ENCODE measurements at regions not wholly inside any gene's neighbourhood (a gene's known extent, or its start where the extent isn't known, plus 50 kb on each side); places are given as distances from the start of the nearest gene placed in this dataset.

DNA sequence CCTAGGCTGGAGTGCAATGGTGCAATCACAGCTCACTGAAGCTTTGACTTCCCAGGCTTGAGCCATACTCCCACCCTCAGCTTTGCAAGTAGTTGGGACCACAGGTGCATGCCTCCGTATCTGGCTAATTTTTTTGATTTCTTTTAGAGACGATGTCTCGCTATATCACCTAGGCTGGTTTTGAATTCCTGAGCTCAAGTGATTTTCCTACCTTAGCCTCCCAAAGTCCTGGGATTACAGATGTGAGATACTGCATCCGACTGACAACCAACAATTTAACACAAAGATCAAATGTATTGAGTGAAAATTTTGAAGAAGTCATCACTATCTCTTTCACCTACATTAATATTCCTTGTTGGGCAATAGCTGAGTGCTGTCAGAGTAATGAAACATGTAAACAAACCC, 181.6 kb downstream of the MYCN start:
- TF ChIP-seq YY1 (IDR thresholded peaks at IDR 0.05) (no peak), RAD21 (IDR thresholded peaks at IDR 0.05) (no peak), MAX (IDR thresholded peaks at IDR 0.05) (no peak), FOXA2 (IDR thresholded peaks at IDR 0.05) (no peak), RXRA (IDR thresholded peaks at IDR 0.05) (no peak), ZBTB33 (IDR thresholded peaks at IDR 0.05) (no peak), FOXA1 (IDR thresholded peaks at IDR 0.05) (no peak)
- H3K4me1 ChIP-seq (ENCODE audit: control insufficient read depth in 4 of 4, insufficient read depth in 4 of 4, low read length in 3 of 4) = no peaks in the 10 kb centered on the region
- no peaks in the 10 kb centered on the region for H3K36me3 ChIP-seq (ENCODE audit: control insufficient read depth in 4 of 4, insufficient read depth in 3 of 4, low read depth in 1 of 4, low read length in 3 of 4)
- no peak overlapping the region for H3K4me3 ChIP-seq (ENCODE audit: low read depth in 1 of 3, low read length in 3 of 3)
- no peak overlapping the region for H3K27ac ChIP-seq (ENCODE audit: low read depth in 1 of 2, low read length in 2 of 2)
- WGBS = 96% methylated on average over 4 of the region's 4 CpGs
- H3K9ac ChIP-seq (ENCODE audit: low read depth in 1 of 2, low read length in 2 of 2) = no peak overlapping the region
- peak; percentile 6 for DNase-seq (ENCODE audit: low spot score)
- H3K9me3 ChIP-seq (ENCODE audit: control insufficient read depth in 4 of 4, low read length in 3 of 4) = peaks cover 0 to 3% (median under 1%) of the 10 kb centered on the region in 4 donors
- H3K27me3 ChIP-seq (ENCODE audit: control insufficient read depth in 4 of 4, insufficient read depth in 4 of 4, low read length in 3 of 4) = no peaks in the 10 kb centered on the region

- TF ChIP-seq GABPA (IDR thresholded peaks at IDR 0.05 in 1 of 2, conservative IDR thresholded peaks at IDR 0.05 in 1 of 2) (no peak), FOXA2 (IDR thresholded peaks at IDR 0.05) (no peak), TAF1 (conservative IDR thresholded peaks at IDR 0.05) (no peak), EGR1 (IDR thresholded peaks at IDR 0.05; ENCODE audit: low read depth in 2 of 2) (no peak)
- TF ChIP-seq, protein P1, sequence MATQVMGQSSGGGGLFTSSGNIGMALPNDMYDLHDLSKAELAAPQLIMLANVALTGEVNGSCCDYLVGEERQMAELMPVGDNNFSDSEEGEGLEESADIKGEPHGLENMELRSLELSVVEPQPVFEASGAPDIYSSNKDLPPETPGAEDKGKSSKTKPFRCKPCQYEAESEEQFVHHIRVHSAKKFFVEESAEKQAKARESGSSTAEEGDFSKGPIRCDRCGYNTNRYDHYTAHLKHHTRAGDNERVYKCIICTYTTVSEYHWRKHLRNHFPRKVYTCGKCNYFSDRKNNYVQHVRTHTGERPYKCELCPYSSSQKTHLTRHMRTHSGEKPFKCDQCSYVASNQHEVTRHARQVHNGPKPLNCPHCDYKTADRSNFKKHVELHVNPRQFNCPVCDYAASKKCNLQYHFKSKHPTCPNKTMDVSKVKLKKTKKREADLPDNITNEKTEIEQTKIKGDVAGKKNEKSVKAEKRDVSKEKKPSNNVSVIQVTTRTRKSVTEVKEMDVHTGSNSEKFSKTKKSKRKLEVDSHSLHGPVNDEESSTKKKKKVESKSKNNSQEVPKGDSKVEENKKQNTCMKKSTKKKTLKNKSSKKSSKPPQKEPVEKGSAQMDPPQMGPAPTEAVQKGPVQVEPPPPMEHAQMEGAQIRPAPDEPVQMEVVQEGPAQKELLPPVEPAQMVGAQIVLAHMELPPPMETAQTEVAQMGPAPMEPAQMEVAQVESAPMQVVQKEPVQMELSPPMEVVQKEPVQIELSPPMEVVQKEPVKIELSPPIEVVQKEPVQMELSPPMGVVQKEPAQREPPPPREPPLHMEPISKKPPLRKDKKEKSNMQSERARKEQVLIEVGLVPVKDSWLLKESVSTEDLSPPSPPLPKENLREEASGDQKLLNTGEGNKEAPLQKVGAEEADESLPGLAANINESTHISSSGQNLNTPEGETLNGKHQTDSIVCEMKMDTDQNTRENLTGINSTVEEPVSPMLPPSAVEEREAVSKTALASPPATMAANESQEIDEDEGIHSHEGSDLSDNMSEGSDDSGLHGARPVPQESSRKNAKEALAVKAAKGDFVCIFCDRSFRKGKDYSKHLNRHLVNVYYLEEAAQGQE (IDR thresholded peaks at IDR 0.05) = no peak
- TF ChIP-seq, protein P2, sequence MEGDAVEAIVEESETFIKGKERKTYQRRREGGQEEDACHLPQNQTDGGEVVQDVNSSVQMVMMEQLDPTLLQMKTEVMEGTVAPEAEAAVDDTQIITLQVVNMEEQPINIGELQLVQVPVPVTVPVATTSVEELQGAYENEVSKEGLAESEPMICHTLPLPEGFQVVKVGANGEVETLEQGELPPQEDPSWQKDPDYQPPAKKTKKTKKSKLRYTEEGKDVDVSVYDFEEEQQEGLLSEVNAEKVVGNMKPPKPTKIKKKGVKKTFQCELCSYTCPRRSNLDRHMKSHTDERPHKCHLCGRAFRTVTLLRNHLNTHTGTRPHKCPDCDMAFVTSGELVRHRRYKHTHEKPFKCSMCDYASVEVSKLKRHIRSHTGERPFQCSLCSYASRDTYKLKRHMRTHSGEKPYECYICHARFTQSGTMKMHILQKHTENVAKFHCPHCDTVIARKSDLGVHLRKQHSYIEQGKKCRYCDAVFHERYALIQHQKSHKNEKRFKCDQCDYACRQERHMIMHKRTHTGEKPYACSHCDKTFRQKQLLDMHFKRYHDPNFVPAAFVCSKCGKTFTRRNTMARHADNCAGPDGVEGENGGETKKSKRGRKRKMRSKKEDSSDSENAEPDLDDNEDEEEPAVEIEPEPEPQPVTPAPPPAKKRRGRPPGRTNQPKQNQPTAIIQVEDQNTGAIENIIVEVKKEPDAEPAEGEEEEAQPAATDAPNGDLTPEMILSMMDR (IDR thresholded peaks at IDR 0.05; ENCODE audit: low read depth, low read length, missing input control) = no peak
- 87% methylated on average over 7 of the region's 7 CpGs for WGBS
- Histone ChIP-seq H3K9ac (ENCODE audit: low read depth in 1 of 2, low read length in 2 of 2) (no peak overlapping the region), H3K9me3 (ENCODE audit: control insufficient read depth in 4 of 4, low read length in 3 of 4) (peaks cover 0 to 3% (median under 1%) of the 10 kb centered on the region in 4 donors), H3K4me3 (ENCODE audit: low read depth in 1 of 3, low read length in 3 of 3) (no peak overlapping the region), H3K36me3 (ENCODE audit: control insufficient read depth in 4 of 4, insufficient read depth in 3 of 4, low read depth in 1 of 4, low read length in 3 of 4) (no peaks in the 10 kb centered on the region), H3K4me1 (ENCODE audit: control insufficient read depth in 4 of 4, insufficient read depth in 4 of 4, low read length in 3 of 4) (no peaks in the 10 kb centered on the region), H3K27me3 (ENCODE audit: control insufficient read depth in 4 of 4, insufficient read depth in 4 of 4, low read length in 3 of 4) (no peaks in the 10 kb centered on the region), H3K27ac (ENCODE audit: low read depth in 1 of 2, low read length in 2 of 2) (no peak overlapping the region)
- DNase-seq (ENCODE audit: low spot score) = no peak
Observed at GRCh38 chr2:16121231-16121985, 181.1 kb downstream of the MYCN start.
